Prostate gland (tissue), 2 donors: ENCODE measurements at regions not wholly inside any gene's neighbourhood (a gene's known extent, or its start where the extent isn't known, plus 50 kb on each side); places are given as distances from the start of the nearest gene placed in this dataset.
"Not testable (repeated sequence)": the region's sequence is repeated elsewhere in the genome, so short reads cannot be mapped to it uniquely, and the experiment has no call there.

ENCODE experiments used
- CTCF ChIP-seq, 4 experiments: fragments of 200-600 bp in 2 of 4; fragments of 450-650 bp in 2 of 4; sonication (generic) in 2 of 4; IDR thresholded peaks; 1 replicate in 3 of 4; 2 replicates in 1 of 4; pipeline ENCODE4 v1.5.1; 2016 to 2019; ENCODE audit warnings: antibody characterized with exemption in 4 of 4, mild to moderate bottlenecking in 2 of 4, moderate library complexity in 2 of 4
- POLR2AphosphoS5 ChIP-seq: sonication (generic); formaldehyde crosslinking; IDR thresholded peaks from one replicate; pipeline ENCODE4 v1.6.1; 2017; ENCODE audit warnings: antibody characterized with exemption

- TF ChIP-seq POLR2AphosphoS5; CTCF (IDR thresholded peaks at IDR 0.05): not testable (repeated sequence)
These were observed 175.5 kb upstream of the SVIL start for GRCh38 chr10:29810231-29810630.
